VCaP (cell line): ENCODE measurements at regions not wholly inside any gene's neighbourhood (a gene's known extent, or its start where the extent isn't known, plus 50 kb on each side); places are given as distances from the start of the nearest gene placed in this dataset.

Source experiments
- H3K27ac ChIP-seq: fragments of 450-650 bp; 2 replicates; pipeline ENCODE4 v1.5.1; 2017
- CTCF ChIP-seq: fragments of 450-650 bp; conservative IDR thresholded peaks from 2 replicates; pipeline ENCODE4 v1.5.1; 2017; ENCODE audit warnings: mild to moderate bottlenecking, moderate library complexity

GRCh38 chr12:92457458-92458180 lies 245.2 kb upstream of the PLEKHG7 start:
- H3K27ac ChIP-seq = no peak overlapping the region
- TF ChIP-seq CTCF = no peak

- H3K27ac ChIP-seq = no peak overlapping the region
- TF ChIP-seq CTCF = no peak
These were observed 250.0 kb upstream of the PLEKHG7 start for GRCh38 chr12:92452763-92453162.

- no peak overlapping the region for H3K27ac ChIP-seq
- no peak for TF ChIP-seq CTCF
These were observed 256.7 kb upstream of the PLEKHG7 start for GRCh38 chr12:92446083-92446460.

DNA sequence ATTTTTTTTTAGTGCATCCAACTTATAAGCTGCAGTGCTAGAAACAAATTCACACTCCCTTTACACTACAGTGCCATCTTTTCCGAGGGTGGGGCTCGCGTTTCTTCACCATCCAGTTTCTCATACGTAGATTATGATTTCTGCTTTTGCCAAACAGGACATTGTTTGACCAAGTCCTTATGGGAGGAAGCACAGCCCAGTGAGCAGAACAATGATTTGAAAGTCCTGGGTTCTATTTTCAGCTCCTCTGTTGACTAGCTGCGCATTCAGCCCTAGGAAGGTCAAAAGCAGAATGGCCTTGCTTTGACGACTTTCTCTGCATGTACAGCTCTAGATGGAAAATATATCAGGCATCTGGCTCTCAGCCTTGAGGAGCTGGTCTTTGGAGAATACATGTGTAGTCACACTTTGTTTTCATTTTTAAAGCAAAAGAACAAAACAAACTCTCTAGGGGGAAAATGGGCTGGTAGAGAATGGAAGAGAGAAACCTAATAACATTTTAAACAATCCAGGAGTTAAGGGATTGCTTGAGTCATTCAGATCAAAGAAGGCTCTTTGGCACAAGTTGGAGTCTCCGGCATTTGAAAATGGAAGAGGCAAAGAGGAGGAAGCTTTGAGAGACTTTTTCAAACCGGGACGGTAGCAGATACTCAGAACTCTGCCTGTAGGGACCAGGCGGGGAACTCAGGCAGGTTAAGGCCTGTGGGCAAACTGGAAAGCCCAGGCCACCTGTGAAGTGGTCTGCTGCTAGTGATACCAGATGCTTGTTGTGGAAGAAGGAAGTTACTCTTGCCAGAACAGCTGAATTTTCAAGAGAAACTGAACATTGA lies 257.3 kb upstream of the PLEKHG7 start:
- TF ChIP-seq CTCF = no peak

GRCh38 chr12:92444763-92445162 lies 258.0 kb upstream of the PLEKHG7 start:
- no peak for TF ChIP-seq CTCF
- no peak overlapping the region for H3K27ac ChIP-seq

More for the DNA sequence above, 257.3 kb upstream of the PLEKHG7 start:
- H3K27ac ChIP-seq = no peak overlapping the region

- no peak for TF ChIP-seq CTCF
- H3K27ac ChIP-seq = no peak overlapping the region
These were observed 260.0 kb upstream of the PLEKHG7 start for GRCh38 chr12:92442782-92443181.

- TF ChIP-seq CTCF = no peak
- no peak overlapping the region for H3K27ac ChIP-seq
These were observed 262.7 kb upstream of the PLEKHG7 start for GRCh38 chr12:92440072-92440471.
